Left forelimb (tissue), 1 donor: ENCODE measurements at regions not wholly inside any gene's neighbourhood (a gene's known extent, or its start where the extent isn't known, plus 50 kb on each side); places are given as distances from the start of the nearest gene placed in this dataset.
"Not testable (repeated sequence)": the region's sequence is repeated elsewhere in the genome, so short reads cannot be mapped to it uniquely, and the experiment has no call there.

Source experiments
- DNase-seq: peaks from one replicate; pipeline ENCODE4 v3.0.0-alpha.2; 2018; ENCODE audit warnings: low spot score

GRCh38 chr18:52060607-52061304 is 279.2 kb upstream of the DCC start:
- no peak for DNase-seq

GRCh38 chr18:52063923-52064322 is 276.1 kb upstream of the DCC start:
- no peak for DNase-seq

DNA sequence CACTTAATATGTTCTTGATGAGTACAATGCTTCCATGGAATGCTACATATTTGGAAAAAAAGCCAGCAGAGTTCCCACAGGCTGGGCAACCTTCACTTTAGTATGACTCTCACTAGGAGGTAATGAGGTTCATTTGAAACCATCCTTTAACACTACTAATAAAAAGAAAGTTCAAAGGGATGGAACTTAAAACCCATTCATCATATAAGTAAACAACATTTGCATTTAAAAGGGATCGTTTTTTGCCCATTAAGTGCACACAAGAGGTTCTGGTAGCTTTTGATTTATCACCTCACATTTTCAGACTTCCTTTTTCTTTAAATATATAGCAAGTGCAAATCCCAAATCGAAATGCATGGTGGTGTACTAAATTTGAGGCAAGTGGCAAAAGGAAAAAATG is 270.8 kb upstream of the DCC start:
- DNase-seq: no peak

GRCh38 chr18:52070291-52070756 is 269.7 kb upstream of the DCC start:
- DNase-seq: no peak

DNA sequence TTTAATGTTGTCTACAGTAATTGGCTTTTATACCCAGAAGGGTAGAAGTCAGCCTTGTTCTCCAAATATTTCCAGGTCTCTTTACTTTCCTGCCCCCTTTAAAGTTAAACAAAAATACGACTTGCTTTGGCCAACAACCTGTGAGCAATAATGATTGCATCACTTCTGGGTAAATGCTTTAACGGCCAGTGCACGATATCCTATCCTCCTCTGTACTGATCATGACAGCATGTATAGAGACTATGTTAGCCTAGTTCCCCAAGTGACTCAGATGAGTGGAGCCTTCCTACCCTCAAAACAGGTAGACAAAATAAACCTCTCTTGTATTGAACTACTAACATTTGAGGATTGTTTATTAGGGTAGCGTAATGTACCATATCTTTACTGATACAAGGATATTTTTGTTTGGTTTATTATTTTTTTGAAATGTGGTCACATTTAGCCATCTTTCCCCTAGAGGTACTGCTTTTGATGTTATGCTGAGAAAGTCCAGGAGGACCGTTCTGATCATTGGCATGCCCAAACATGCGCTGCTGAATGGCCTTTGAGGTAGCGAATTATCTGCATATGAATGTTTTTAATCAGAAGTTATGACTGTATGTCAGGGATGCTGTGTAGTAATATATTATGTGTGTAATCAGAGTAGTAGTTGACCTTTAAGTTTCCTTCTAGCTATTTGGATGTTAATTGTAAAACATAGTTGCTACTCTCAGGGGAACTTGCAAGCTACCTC is 262.6 kb upstream of the DCC start:
- DNase-seq: no peak

DNA sequence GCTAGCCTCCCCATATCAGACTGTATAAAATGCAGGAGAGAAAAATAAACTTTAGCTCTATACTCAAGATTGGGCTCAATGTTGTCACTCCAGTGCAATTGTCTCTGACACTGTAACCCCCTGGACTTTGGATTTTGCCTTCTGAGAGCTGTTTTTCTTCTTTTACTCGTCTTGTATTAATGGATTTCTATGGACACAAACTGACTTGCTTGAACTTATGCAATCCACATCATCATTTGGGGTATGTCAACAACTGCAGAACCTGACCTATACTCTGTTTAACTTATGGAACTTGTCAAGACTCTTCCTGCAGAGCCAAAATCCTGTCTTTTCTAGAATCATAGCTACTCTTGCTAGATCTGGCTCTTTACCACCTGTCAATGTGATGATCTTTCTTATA is 257.8 kb upstream of the DCC start:
- no peak for DNase-seq

GRCh38 chr18:52087140-52087539 is 252.9 kb upstream of the DCC start:
- DNase-seq: no peak

DNA sequence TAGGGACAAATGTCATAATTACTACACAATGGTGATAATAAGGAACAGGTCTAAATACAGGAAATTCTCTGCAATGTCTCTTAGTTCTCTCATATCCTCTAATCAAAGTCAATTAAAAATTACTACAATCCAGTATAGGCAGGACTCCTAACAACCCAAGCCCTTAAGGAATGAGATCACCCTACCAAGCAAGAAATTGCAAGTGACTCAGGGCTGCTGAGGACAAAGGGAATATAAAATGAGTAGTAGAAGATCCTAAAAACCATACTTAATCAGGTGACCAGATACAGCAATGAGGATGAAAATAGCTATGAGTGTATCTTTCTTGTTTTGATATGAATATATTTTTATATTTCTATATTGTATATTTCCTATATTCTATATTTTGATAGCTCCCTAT is 250.0 kb upstream of the DCC start:
- no peak for DNase-seq

- no peak for DNase-seq
Observed at GRCh38 chr18:52093171-52093570, 246.8 kb upstream of the DCC start.

DNA sequence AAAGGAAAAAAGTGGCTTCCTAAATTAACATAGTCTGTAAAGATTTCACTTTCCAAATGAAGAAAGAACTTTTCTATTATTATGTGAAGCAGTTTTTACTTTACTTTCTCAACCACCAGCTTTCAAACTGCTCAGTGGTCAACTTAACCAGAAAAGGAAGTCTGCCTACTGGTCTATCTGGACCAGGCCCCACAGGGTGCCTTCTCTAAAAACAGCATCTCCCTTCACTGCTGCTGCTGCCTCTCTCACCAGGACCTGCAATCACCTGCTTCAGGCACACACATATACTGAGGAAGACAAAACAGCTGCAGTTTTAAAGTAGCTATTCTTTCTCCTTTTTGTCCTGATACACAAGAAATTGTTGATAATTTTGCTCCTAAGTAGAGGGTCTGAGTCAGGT is 221.3 kb upstream of the DCC start:
- no peak for DNase-seq

- no peak for DNase-seq
Observed at GRCh38 chr18:52130624-52131301, 209.2 kb upstream of the DCC start.

DNA sequence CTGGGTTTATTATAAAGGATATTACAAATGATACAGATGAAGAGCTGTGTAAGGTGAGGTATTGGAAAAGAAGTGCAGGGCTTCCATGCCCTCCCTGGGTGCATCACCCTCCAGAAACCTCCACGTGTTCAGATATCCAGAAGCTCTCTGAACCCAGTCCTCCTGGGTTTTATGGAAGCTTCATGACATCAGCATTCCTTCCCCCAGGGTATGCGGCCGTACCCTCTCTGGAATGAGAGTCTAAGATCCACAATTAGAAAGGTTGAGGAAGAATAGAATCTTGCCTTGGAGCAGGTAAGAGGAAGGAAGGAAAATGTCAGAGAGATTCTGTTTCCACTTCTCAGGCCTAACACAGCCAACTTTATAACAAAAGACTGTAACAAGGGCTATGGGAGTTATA is 208.2 kb upstream of the DCC start:
- no peak for DNase-seq

- no peak for DNase-seq
Observed at GRCh38 chr18:52136532-52136931, 203.5 kb upstream of the DCC start.

DNA sequence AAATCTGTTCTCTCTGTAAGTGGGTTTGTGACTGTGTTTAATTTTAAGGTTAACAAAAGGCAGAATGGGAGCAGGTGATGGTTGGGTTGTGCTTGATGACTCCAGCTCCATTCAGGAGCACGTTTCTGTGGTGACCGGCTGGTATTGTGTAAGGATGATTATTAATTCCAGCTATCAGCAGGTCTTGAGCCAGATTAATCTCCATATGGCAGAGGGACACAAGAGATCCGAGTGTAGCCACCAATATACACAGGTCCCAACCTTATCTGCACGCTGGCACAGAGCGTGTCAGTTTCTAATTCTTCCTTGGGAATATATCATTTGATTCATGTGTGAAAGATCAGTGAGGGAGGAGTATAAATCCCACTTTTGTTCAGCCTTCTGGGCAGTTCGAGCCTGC is 199.0 kb upstream of the DCC start:
- no peak for DNase-seq

GRCh38 chr18:52150050-52150449 is 189.9 kb upstream of the DCC start:
- DNase-seq: no peak

- DNase-seq: no peak
Observed at GRCh38 chr18:52152036-52152435, 188.0 kb upstream of the DCC start.

DNA sequence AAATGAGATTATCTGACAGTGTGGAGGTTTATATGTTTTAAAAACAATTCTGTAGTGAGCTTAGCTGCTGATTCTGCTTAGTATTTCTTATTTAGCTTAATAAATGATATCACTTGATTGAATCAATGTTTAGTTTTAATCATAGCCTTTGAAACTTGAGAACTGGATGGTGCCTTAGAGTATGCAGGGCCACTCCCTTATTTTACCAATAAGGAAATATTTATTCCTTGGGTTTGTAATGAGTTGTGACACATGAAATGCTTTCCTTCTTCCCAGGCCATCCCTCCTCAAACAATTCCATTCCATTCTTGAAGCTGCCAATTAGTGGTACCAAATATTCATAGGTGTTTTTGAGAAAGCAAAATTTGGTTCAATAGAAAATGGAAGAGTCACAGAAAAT is 183.8 kb upstream of the DCC start:
- no peak for DNase-seq

DNA sequence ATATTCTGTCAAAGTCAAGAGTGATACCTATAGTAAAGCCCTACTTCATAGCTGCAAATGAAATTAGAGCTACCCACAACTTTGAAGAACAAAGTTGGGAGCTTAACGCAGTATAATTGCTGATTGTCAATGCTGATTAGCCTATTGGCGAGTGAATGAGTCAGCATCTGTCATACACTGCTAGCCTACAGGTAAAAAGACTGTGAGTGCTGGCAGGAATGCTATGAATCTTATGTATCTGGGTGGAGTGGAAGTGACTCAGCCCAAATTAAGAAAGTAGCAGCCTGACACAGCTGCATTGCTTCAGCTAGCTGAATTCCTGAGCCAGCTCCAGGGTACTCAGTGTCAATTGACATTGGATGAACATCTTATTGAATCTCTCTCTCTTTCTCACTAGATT is 179.4 kb upstream of the DCC start:
- DNase-seq: no peak

DNA sequence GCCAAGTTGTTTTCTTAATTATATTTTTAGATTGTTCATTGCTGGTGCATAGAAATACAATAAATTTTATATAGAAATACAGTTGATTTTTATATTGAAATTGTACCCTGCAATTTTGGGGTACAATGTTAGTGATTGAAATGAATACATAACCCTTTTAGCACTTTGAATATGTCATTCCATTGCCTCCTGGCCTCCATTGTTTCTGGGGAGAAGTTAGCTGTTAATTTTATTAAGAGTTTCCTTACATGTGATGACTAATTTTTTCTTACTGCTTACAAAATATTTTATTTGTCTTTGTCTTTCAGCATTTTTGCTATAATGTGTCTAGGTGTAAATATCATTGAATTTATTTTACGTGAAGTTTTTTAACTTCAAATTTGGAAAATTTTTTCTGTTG is 176.5 kb upstream of the DCC start:
- DNase-seq: no peak

- not testable (repeated sequence) for DNase-seq
Observed at GRCh38 chr18:52168131-52168530, 171.9 kb upstream of the DCC start.

DNA sequence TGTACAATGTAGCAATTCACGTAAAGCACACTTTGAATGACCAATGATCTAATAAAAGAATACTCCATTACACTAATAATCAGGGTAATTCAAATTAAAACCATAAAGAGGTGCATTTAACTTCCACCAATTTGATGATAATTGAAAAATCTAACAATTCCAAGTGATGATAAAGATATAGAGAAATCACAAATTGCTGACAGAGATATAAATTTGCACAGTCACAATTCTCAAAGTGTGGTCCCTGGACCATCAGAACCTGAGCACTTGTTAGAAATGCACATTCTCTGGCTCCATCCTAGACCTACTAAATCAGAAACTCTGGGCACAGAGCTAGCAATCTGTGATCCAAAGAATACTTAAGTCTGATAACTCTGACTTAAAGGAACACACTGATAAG is 165.8 kb upstream of the DCC start:
- DNase-seq: no peak

DNA sequence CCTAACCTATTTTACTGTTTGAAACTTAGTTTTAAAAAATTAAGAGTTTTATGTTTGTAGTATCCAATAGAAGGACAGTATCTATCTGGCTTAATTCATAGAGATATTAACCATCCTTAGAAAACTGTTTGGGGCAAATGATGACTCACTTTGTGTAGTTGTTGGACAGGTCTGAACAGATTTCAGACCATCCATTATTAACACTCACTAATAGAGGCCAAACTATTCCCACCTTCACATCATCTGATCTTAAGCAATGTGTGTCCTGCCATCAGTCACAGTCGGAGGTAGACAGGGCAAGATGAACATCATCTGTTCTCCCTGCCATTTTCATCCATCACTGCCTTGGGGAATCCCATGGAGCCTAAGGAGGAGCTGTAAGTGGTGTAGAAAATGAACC is 164.6 kb upstream of the DCC start:
- DNase-seq: no peak

DNA sequence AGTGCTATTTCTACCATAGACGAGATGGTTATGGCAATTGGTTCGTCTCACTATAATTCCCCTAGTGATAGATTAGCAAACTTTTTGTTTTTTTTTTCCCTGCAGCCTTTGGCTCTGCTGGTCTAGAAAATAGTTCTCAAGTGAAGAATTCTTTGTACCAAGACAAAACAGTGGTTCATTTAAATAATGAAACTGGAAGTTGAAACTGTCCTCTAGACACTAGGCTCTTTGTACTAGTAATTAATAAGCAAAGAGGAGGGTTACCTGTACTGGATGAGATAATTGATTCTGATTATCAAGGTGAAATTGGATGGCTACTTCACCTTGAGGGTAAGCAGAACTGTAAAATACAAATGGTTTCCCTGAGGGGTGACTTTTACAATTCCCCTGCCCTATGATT is 156.9 kb upstream of the DCC start:
- DNase-seq: no peak
